ENCODE measurements at regions not wholly inside any gene's neighbourhood (a gene's known extent, or its start where the extent isn't known, plus 50 kb on each side); places are given as distances from the start of the nearest gene placed in this dataset.
"Not testable (repeated sequence)": the region's sequence is repeated elsewhere in the genome, so short reads cannot be mapped to it uniquely, and the experiment has no call there.

DNA sequence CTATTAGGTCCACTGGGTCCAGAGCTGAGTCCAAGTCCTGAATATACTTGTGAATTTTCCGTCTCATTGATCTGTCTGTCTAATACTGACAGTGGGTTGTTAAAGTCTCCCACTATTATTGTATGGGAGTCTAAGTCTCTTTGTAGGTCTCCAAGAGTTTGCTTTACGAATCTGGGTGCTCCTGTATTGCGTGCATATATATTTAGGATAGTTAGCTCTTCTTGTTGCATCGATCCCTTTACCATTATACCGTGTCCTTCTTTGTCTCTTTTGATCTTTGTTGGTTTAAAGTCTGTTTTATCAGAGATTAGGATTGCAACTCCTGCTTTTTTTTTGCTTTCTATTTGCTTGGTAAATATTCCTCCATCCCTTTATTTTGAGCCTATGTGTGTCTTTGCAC is 1289.5 kb upstream of the NUDT12 start:
- not testable (repeated sequence) for DNase-seq (ENCODE audit: low spot score)

- DNase-seq (ENCODE audit: low spot score): no peak
Measured at GRCh38 chr5:104845541-104845940, 1283.0 kb upstream of the NUDT12 start.

GRCh38 chr5:104843822-104844221 is 1281.2 kb upstream of the NUDT12 start:
- no peak for DNase-seq (ENCODE audit: low spot score)

DNA sequence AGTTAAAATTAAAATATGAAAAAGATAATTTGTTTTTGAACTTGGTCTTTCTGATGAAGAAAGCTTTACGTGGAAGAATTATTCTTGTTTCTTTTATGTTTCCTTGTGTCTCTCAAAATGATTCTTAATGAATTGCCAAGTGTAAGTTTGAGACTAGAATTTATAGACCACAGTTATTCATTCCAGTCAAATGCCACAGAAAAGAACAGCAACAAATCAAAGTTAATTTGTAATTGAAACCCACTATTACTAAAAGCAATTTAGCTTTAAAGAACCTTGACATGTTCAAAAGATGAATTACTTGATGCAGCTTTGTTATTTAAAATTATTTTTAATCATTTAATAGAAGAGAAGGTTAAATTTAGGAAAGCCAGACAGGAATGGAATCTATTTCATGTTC is 1277.7 kb upstream of the NUDT12 start:
- no peak for DNase-seq (ENCODE audit: low spot score)

DNA sequence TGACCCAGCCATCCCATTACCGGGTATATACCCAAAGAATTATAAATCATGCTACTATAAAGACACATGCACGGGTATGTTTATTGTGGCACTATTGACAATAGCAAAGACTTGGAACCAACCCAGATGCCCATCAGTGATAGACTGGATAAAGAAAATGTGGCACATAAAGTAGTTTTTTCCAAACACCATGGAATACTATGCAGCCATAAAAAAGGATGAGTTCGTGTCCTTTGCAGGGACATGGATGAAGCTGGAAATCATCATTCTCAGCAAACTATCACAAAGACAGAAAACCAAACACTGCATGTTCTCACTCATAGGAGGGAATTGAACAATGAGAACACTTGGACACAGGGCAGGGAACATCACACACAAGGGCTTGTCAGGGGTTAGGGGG is 1268.9 kb upstream of the NUDT12 start:
- DNase-seq (ENCODE audit: low spot score): not testable (repeated sequence)

GRCh38 chr5:104821606-104822005 is 1259.0 kb upstream of the NUDT12 start:
- no peak for DNase-seq (ENCODE audit: low spot score)

DNA sequence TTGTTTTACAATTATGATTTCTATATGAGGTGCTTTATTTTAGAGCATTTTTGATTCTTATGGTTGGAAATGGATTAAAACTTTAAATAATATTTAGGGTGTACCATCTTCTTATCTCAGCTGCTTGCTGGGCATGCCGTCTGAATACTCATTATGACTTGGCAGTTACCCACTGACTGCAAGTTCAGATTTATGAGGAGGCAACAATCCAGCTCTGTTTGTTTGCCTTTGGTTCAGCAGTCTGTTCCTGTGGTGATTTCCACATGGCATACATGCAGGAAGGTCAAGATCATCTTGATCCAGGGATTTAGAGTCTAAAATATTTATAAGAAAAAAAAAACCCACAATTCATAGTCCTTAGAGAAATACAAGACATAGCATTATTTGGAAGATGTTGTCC is 1254.5 kb upstream of the NUDT12 start:
- no peak for DNase-seq (ENCODE audit: low spot score)

DNA sequence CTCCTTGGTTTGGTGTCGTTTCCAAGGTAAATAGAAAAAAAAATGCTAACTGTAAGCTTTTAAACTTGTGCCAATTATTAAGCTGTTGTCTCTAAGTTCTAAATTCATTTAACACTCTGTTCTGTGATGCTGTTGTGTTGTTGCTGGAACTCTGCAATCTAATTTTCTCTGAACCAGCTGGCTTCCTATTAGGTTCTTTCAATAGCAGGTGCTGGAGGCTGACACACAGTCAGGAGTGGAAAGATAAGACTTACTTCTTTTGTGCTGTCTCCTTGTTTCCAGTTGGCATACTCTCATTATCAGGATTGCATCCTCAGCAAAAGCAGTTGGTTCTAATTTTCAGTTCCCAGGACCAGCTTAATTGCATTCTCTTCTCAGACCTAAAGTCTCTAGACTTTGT is 1252.6 kb upstream of the NUDT12 start:
- no peak for DNase-seq (ENCODE audit: low spot score)

GRCh38 chr5:104800440-104801048 is 1238.0 kb upstream of the NUDT12 start:
- DNase-seq (ENCODE audit: low spot score): no peak

- DNase-seq (ENCODE audit: low spot score): no peak
Measured at GRCh38 chr5:104793755-104794080, 1231.1 kb upstream of the NUDT12 start.

- DNase-seq (ENCODE audit: low spot score): no peak
Measured at GRCh38 chr5:104793031-104793754, 1230.6 kb upstream of the NUDT12 start.

GRCh38 chr5:104789366-104789765 is 1226.8 kb upstream of the NUDT12 start:
- DNase-seq (ENCODE audit: low spot score): no peak

GRCh38 chr5:104785097-104785496 is 1222.5 kb upstream of the NUDT12 start:
- no peak for DNase-seq (ENCODE audit: low spot score)

DNA sequence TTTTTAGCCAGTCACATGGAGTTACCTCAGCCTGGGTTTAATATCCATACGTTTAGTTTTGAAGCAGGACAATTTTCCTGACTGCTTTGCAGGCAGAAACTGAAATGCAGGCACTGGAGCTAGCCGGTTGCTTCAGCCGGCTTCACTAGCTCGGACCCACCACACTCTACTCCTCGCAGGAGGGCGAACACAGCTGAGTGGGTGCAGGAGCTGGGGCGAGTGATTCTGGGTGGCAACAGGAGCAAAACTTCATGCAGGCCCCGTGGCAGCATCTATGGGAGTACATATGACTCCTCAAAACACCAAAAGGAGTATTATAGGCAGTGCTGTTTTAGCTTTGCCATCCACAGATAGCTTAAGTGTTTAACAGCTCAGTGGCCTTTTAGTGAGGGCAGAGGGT is 1211.8 kb upstream of the NUDT12 start:
- no peak for DNase-seq (ENCODE audit: low spot score)

GRCh38 chr5:104764197-104764596 is 1201.6 kb upstream of the NUDT12 start:
- DNase-seq (ENCODE audit: low spot score): no peak

DNA sequence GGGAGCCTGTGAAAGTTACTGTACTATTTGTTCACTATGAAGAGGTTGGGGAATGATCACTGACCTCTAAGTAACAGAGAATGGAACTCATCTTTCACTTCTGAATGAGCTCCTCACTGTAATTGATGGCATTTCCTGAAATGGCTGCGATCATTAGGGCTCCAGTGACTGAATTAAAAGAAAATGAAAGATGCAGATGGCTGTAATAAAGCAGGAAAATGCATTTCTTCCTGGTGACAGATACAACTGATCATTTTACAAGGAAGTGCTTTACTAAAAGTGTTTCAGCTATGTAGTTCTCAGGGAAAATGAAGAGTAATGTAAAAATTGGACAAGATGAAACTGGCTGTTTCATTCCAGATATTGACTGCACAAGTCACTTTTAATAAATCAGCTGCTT is 1200.6 kb upstream of the NUDT12 start:
- DNase-seq (ENCODE audit: low spot score): no peak

DNA sequence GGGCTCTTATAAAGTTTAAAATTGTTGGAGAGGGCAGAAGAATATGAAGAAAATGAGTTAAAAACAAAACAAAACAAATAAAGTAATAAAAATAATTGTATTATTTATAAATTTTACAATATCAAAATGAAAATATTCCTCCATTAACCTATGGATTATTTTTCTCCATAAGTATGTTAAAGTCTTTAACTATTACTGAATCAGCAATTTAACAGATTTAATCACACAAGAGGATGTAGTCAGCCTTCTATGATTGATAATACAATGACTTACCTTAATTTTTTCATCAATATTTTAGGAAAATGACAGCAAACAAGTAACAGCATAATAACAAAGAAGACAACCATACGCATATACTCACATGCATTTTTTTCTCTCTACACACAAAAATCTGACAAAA is 1195.3 kb upstream of the NUDT12 start:
- no peak for DNase-seq (ENCODE audit: low spot score)

DNA sequence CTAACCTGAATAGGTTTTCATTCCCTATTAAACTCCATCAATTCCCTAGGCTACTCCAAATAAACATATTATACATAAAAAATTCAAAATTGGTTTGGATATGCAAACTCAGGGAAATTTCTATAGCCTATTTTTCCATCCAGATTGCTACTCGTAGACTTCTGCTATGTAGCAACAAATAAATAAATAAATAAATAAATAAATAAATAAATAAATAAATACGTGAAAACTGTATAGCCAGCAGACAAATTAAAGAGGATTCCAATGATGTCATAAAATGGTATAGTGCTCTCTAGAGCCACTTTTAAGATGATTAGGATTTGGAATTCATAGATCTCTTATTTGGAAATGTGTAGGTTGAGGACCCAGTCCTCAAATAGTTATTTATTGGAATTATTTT is 1193.2 kb upstream of the NUDT12 start:
- DNase-seq (ENCODE audit: low spot score): no peak

GRCh38 chr5:104754311-104754995 is 1191.9 kb upstream of the NUDT12 start:
- DNase-seq (ENCODE audit: low spot score): no peak

GRCh38 chr5:104751969-104752368 is 1189.4 kb upstream of the NUDT12 start:
- DNase-seq (ENCODE audit: low spot score): no peak

GRCh38 chr5:104739905-104740304 is 1177.3 kb upstream of the NUDT12 start:
- DNase-seq (ENCODE audit: low spot score): no peak

DNA sequence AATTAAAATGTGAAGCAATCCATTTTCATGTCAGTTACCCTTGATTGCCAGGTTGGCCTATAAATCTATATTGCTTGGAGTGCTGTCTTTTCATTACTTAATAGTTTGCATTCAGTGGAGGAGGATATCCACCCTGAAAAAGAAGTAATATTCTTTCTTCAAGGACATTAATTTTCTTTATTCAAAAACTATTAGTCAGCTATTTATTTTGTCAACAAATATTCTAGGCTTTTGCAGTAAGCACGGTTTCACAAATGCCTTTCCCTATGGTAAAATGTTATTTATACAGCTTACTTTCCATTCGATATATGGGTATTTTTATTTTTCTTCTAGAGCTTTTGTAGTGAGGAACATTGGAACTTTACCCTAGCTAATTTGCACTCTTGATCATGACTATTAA is 1176.9 kb upstream of the NUDT12 start:
- DNase-seq (ENCODE audit: low spot score): no peak

- DNase-seq (ENCODE audit: low spot score): no peak
Measured at GRCh38 chr5:104736073-104736472, 1173.5 kb upstream of the NUDT12 start.

DNA sequence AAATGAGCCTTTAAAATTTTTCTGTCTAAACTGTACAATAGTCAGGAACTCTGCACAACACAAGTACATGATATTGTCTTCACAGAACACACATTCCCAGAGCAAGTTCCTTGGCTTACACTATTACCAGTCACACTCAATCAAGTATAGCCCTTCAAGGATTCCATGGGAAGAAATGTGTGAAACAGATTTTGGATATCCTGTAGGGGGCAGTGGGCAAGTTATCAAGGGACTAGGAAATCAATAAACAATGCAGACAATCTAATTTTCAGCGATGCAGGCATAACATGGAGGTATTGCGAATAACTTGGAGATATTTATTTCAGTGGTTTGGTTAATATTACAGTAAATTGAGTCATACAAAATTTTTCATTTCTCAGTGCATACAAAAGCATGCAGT is 1171.5 kb upstream of the NUDT12 start:
- DNase-seq (ENCODE audit: low spot score): no peak

Data from kidney capillary endothelial cell (primary cell).